ENCODE measurements at regions not wholly inside any gene's neighbourhood (a gene's known extent, or its start where the extent isn't known, plus 50 kb on each side); places are given as distances from the start of the nearest gene placed in this dataset.

- Histone ChIP-seq H4K91ac (ENCODE audit: low read depth, low read length) (no peak overlapping the region), H2AFZ (ENCODE audit: insufficient read depth, low read length, poor library complexity) (no peak overlapping the region), H2AK5ac (ENCODE audit: low read length) (no peak overlapping the region), H2BK120ac (ENCODE audit: insufficient read depth, low read length, poor library complexity) (no peak overlapping the region), H3K14ac (ENCODE audit: low read length) (no peak overlapping the region), H3K4me1 (ENCODE audit: control insufficient read depth in 1 of 2, insufficient read depth in 2 of 2, low read length in 2 of 2) (no peaks in the 10 kb centered on the region), H3K23ac (ENCODE audit: low read length) (no peak overlapping the region), H3K9me3 (ENCODE audit: insufficient read depth, low read depth, low read length) (no peaks in the 10 kb centered on the region), H3K4ac (ENCODE audit: low read depth, low read length) (no peak overlapping the region), H3K79me1 (ENCODE audit: low read length) (no peaks in the 10 kb centered on the region), H3K18ac (ENCODE audit: low read length) (no peak overlapping the region), H3K9ac (ENCODE audit: low read length) (no peak overlapping the region), H3K4me3 (ENCODE audit: low read depth, low read length) (no peak overlapping the region), H3K27ac (ENCODE audit: low read depth, low read length) (no peak overlapping the region), H4K12ac (ENCODE audit: low read depth, low read length) (no peak overlapping the region), H4K8ac (ENCODE audit: low read depth, low read length) (no peak overlapping the region), H3K4me2 (ENCODE audit: low read length) (no peak overlapping the region), H3K79me2 (ENCODE audit: control insufficient read depth, insufficient read depth, low read length, poor library complexity) (no peaks in the 10 kb centered on the region), H3K36me3 (ENCODE audit: control insufficient read depth in 1 of 2, insufficient read depth in 2 of 2, low read length in 2 of 2) (no peaks in the 10 kb centered on the region), H2BK5ac (ENCODE audit: low read depth, low read length, poor library complexity) (no peak overlapping the region), H2BK12ac (ENCODE audit: low read length) (no peak overlapping the region), H3K27me3 (ENCODE audit: insufficient read depth, low read length) (no peaks in the 10 kb centered on the region)
- no CpG with 5 or more reads among the region's 2 CpGs for WGBS (ENCODE audit: extremely low coverage, insufficient coverage, insufficient read length)
- no peak for DNase-seq
Observed at GRCh38 chr3:117261983-117262421, 552.4 kb downstream of the TUSC7 start.

GRCh38 chr3:117263270-117263669 lies 553.7 kb downstream of the TUSC7 start:
- no peaks in the 10 kb centered on the region for H3K79me1 ChIP-seq (ENCODE audit: low read length)
- H3K23ac ChIP-seq (ENCODE audit: low read length), result no peak overlapping the region
- no peak overlapping the region for H4K8ac ChIP-seq (ENCODE audit: low read depth, low read length)
- no peak overlapping the region for H3K9ac ChIP-seq (ENCODE audit: low read length)
- no peak overlapping the region for H2AK5ac ChIP-seq (ENCODE audit: low read length)
- no peaks in the 10 kb centered on the region for H3K9me3 ChIP-seq (ENCODE audit: insufficient read depth, low read depth, low read length)
- H2BK12ac ChIP-seq (ENCODE audit: low read length), result no peak overlapping the region
- no peaks in the 10 kb centered on the region for H3K4me1 ChIP-seq (ENCODE audit: control insufficient read depth in 1 of 2, insufficient read depth in 2 of 2, low read length in 2 of 2)
- no peak overlapping the region for H4K12ac ChIP-seq (ENCODE audit: low read depth, low read length)
- no peak overlapping the region for H2BK5ac ChIP-seq (ENCODE audit: low read depth, low read length, poor library complexity)
- H3K36me3 ChIP-seq (ENCODE audit: control insufficient read depth in 1 of 2, insufficient read depth in 2 of 2, low read length in 2 of 2), result no peaks in the 10 kb centered on the region
- H3K18ac ChIP-seq (ENCODE audit: low read length), result no peak overlapping the region
- H3K4ac ChIP-seq (ENCODE audit: low read depth, low read length), result no peak overlapping the region
- no peaks in the 10 kb centered on the region for H3K27me3 ChIP-seq (ENCODE audit: insufficient read depth, low read length)
- no peak overlapping the region for H4K91ac ChIP-seq (ENCODE audit: low read depth, low read length)
- no peak overlapping the region for H2BK120ac ChIP-seq (ENCODE audit: insufficient read depth, low read length, poor library complexity)
- WGBS (ENCODE audit: extremely low coverage, insufficient coverage, insufficient read length), result no CpG with 5 or more reads among the region's 3 CpGs
- no peak overlapping the region for H3K4me2 ChIP-seq (ENCODE audit: low read length)
- H3K4me3 ChIP-seq (ENCODE audit: low read depth, low read length), result no peak overlapping the region
- no peak overlapping the region for H2AFZ ChIP-seq (ENCODE audit: insufficient read depth, low read length, poor library complexity)
- H3K14ac ChIP-seq (ENCODE audit: low read length), result no peak overlapping the region
- no peaks in the 10 kb centered on the region for H3K79me2 ChIP-seq (ENCODE audit: control insufficient read depth, insufficient read depth, low read length, poor library complexity)
- DNase-seq, result no peak
- H3K27ac ChIP-seq (ENCODE audit: low read depth, low read length), result no peak overlapping the region

- no peak overlapping the region for H3K4ac ChIP-seq (ENCODE audit: low read depth, low read length)
- H3K27ac ChIP-seq (ENCODE audit: low read depth, low read length), result no peak overlapping the region
- no peak overlapping the region for H2BK120ac ChIP-seq (ENCODE audit: insufficient read depth, low read length, poor library complexity)
- H4K8ac ChIP-seq (ENCODE audit: low read depth, low read length), result no peak overlapping the region
- WGBS (ENCODE audit: extremely low coverage, insufficient coverage, insufficient read length), result no CpG with 5 or more reads among the region's 1 CpG
- no peaks in the 10 kb centered on the region for H3K27me3 ChIP-seq (ENCODE audit: insufficient read depth, low read length)
- H3K4me3 ChIP-seq (ENCODE audit: low read depth, low read length), result no peak overlapping the region
- no peak overlapping the region for H3K14ac ChIP-seq (ENCODE audit: low read length)
- H4K91ac ChIP-seq (ENCODE audit: low read depth, low read length), result no peak overlapping the region
- no peak overlapping the region for H3K18ac ChIP-seq (ENCODE audit: low read length)
- H3K9ac ChIP-seq (ENCODE audit: low read length), result no peak overlapping the region
- no peaks in the 10 kb centered on the region for H3K9me3 ChIP-seq (ENCODE audit: insufficient read depth, low read depth, low read length)
- no peak overlapping the region for H3K23ac ChIP-seq (ENCODE audit: low read length)
- no peak for DNase-seq
- no peak overlapping the region for H2BK12ac ChIP-seq (ENCODE audit: low read length)
- H3K4me1 ChIP-seq (ENCODE audit: control insufficient read depth in 1 of 2, insufficient read depth in 2 of 2, low read length in 2 of 2), result no peaks in the 10 kb centered on the region
- H3K79me2 ChIP-seq (ENCODE audit: control insufficient read depth, insufficient read depth, low read length, poor library complexity), result no peaks in the 10 kb centered on the region
- H2AFZ ChIP-seq (ENCODE audit: insufficient read depth, low read length, poor library complexity), result no peak overlapping the region
- no peak overlapping the region for H2AK5ac ChIP-seq (ENCODE audit: low read length)
- no peak overlapping the region for H2BK5ac ChIP-seq (ENCODE audit: low read depth, low read length, poor library complexity)
- no peak overlapping the region for H4K12ac ChIP-seq (ENCODE audit: low read depth, low read length)
- no peaks in the 10 kb centered on the region for H3K79me1 ChIP-seq (ENCODE audit: low read length)
- H3K4me2 ChIP-seq (ENCODE audit: low read length), result no peak overlapping the region
- H3K36me3 ChIP-seq (ENCODE audit: control insufficient read depth in 1 of 2, insufficient read depth in 2 of 2, low read length in 2 of 2), result no peaks in the 10 kb centered on the region
Observed at GRCh38 chr3:117263745-117264144, 554.2 kb downstream of the TUSC7 start.

DNA sequence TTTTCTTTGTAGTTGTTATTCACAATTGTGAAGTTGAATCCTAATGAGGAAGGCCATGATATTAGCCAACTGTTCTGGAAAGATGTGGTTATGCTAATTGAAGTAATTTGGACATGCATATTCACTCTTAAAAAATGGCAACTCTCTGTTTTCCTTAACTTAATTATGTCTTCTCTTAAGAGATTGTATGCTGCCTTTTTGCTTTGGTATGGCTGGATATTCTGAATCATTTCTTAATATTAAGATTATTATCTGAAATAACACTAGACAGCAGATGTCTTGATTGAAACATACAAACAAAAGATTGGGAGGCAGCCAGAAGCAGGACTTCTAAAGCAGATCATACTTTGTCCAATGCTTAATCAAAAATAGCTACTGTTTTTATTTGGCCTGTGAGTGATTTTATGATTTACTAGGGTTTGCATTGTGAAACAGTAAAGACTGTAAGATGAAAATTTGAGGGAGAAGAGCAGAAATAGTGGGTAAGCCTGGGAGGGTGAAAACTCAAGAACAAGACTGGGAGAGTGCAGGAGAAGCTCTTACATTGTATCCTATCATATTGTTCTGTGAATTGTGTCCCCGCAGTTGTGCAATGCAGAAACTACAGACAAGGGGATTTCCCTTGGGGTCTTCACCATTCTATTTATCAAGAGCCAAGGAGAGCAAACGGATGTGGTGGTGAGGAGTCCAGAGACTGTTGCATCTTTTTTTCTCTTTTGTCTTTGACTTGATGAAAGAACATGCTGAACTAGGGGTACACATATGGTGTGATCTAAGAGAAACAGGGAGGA lies 554.8 kb downstream of the TUSC7 start:
- Histone ChIP-seq H3K4me3 (ENCODE audit: low read depth, low read length) (no peak overlapping the region), H3K27me3 (ENCODE audit: insufficient read depth, low read length) (no peaks in the 10 kb centered on the region), H3K79me1 (ENCODE audit: low read length) (no peaks in the 10 kb centered on the region), H3K27ac (ENCODE audit: low read depth, low read length) (no peak overlapping the region), H3K4me2 (ENCODE audit: low read length) (no peak overlapping the region), H3K9ac (ENCODE audit: low read length) (no peak overlapping the region), H4K8ac (ENCODE audit: low read depth, low read length) (no peak overlapping the region), H3K4me1 (ENCODE audit: control insufficient read depth in 1 of 2, insufficient read depth in 2 of 2, low read length in 2 of 2) (no peaks in the 10 kb centered on the region), H3K9me3 (ENCODE audit: insufficient read depth, low read depth, low read length) (no peaks in the 10 kb centered on the region), H3K18ac (ENCODE audit: low read length) (no peak overlapping the region), H2BK5ac (ENCODE audit: low read depth, low read length, poor library complexity) (no peak overlapping the region), H2AK5ac (ENCODE audit: low read length) (no peak overlapping the region), H4K12ac (ENCODE audit: low read depth, low read length) (no peak overlapping the region), H2BK120ac (ENCODE audit: insufficient read depth, low read length, poor library complexity) (no peak overlapping the region), H3K14ac (ENCODE audit: low read length) (no peak overlapping the region), H2BK12ac (ENCODE audit: low read length) (no peak overlapping the region), H3K36me3 (ENCODE audit: control insufficient read depth in 1 of 2, insufficient read depth in 2 of 2, low read length in 2 of 2) (no peaks in the 10 kb centered on the region), H2AFZ (ENCODE audit: insufficient read depth, low read length, poor library complexity) (no peak overlapping the region), H3K79me2 (ENCODE audit: control insufficient read depth, insufficient read depth, low read length, poor library complexity) (no peaks in the 10 kb centered on the region), H4K91ac (ENCODE audit: low read depth, low read length) (no peak overlapping the region), H3K4ac (ENCODE audit: low read depth, low read length) (no peak overlapping the region), H3K23ac (ENCODE audit: low read length) (no peak overlapping the region)
- WGBS (ENCODE audit: extremely low coverage, insufficient coverage, insufficient read length), result no CpG with 5 or more reads among the region's 2 CpGs
- no peak for DNase-seq

Data from trophoblast cell (in vitro differentiated cells and primary cell).